GM12878 (cell line): ENCODE measurements at regions not wholly inside any gene's neighbourhood (a gene's known extent, or its start where the extent isn't known, plus 50 kb on each side); places are given as distances from the start of the nearest gene placed in this dataset.

Experiments used
- ATAC-seq: fragments of 200-7000 bp; cut with Tn5 transposase; 3 replicates; pipeline ENCODE4 v1.9.1; 2020; ENCODE audit warnings: mild to moderate bottlenecking, moderate library complexity
- BruUV-seq: library from RNA; stranded (reverse); fragments of 400-500 nt; replicated peaks from 2 replicates; lab custom pipeline; 2021; lab: Mats Ljungman, UMichigan
- CTCF ChIA-PET: fragments of 300-600 bp; sonication (Branson Sonifier 250); formaldehyde crosslinking; extraction: SDS; loops from one replicate; lab custom pipeline; 2021; ENCODE audit warnings: inconsistent platforms; lab: Yijun Ruan, JAX
- POLR2A ChIA-PET: fragments of 350-600 bp; formaldehyde crosslinking; extraction: SDS; loops from one replicate; lab custom pipeline; 2021; ENCODE audit warnings: inconsistent platforms; lab: Charles Lee
- RAD21 ChIA-PET: fragments of 300-600 bp; sonication (Branson Sonifier 250); formaldehyde crosslinking; loops from one replicate; lab custom pipeline; 2023; ENCODE audit warnings: antibody characterized with exemption; ENCODE audit not compliant: unreplicated experiment; lab: Charles Lee
- SMC1A ChIA-PET: fragments of 300-600 bp; sonication (Branson Sonifier 250); formaldehyde crosslinking; loops from one replicate; lab custom pipeline; 2023; ENCODE audit not compliant: unreplicated experiment, uncharacterized antibody; lab: Charles Lee
- DNase-seq: peaks from one replicate; pipeline ENCODE4 v3.0.0-alpha.2; 2011; ENCODE audit warnings: low read depth, low spot score
- FAIRE-seq: peaks from 3 replicates; lab custom pipeline; 2011; peaks lifted over from hg19 to GRCh38; lab: Jason Lieb, UNC
- H2AFZ ChIP-seq: 2 replicates; pipeline ENCODE4 v1.6.0; 2011; ENCODE audit warnings: low read depth, low read length, control low read depth; ENCODE audit not compliant: control insufficient read depth
- H3K27ac ChIP-seq: 2 replicates; pipeline ENCODE4 v1.5.1; 2011; ENCODE audit warnings: control low read depth; ENCODE audit not compliant: control insufficient read depth, insufficient read depth
- H3K27me3 ChIP-seq, 2 experiments: replicated peaks in 1 of 2; 2 replicates each; pipeline versions ENCODE4 v1.6.0 to v1.6.1; 2011; ENCODE audit warnings: low read length in 1 of 2; ENCODE audit not compliant: control insufficient read depth in 2 of 2, insufficient read depth in 2 of 2
- H3K36me3 ChIP-seq, 2 experiments: 2 replicates each; pipeline ENCODE4 v1.5.1; 2011; ENCODE audit warnings: low read length in 1 of 2; ENCODE audit not compliant: control insufficient read depth in 2 of 2, insufficient read depth in 2 of 2
- H3K4me1 ChIP-seq: 2 replicates; pipeline ENCODE4 v1.6.1; 2011; ENCODE audit warnings: mild to moderate bottlenecking, low read length, moderate library complexity, mixed read lengths; ENCODE audit not compliant: control insufficient read depth, insufficient read depth
- H3K4me2 ChIP-seq: 2 replicates; pipeline ENCODE4 v1.6.0; 2011; ENCODE audit warnings: control low read depth; ENCODE audit not compliant: control insufficient read depth, insufficient read depth
- H3K4me3 ChIP-seq: fragments of 200-600 bp; sonication (generic); 2 replicates; pipeline ENCODE4 v1.5.1; 2016
- H3K79me2 ChIP-seq: 2 replicates; pipeline ENCODE4 v1.6.0; 2011; ENCODE audit warnings: low read length; ENCODE audit not compliant: control insufficient read depth, insufficient read depth
- H3K9ac ChIP-seq: 2 replicates; pipeline ENCODE4 v1.8.0; 2011; ENCODE audit warnings: low read length, control low read depth, mixed read lengths; ENCODE audit not compliant: control insufficient read depth, insufficient read depth
- H3K9me3 ChIP-seq: replicated peaks from 3 replicates; pipeline ENCODE4 v1.5.1; 2011; ENCODE audit warnings: mild to moderate bottlenecking, low read length; ENCODE audit not compliant: control insufficient read depth, insufficient read depth
- H4K20me1 ChIP-seq: 2 replicates; pipeline ENCODE4 v1.6.0; 2011; ENCODE audit not compliant: control insufficient read depth, insufficient read depth
- ASH2L ChIP-seq: fragments of 300-600, 200-600 bp; sonication (generic); IDR thresholded peaks from 2 replicates; pipeline ENCODE4 v1.6.1; 2017; ENCODE audit warnings: low read depth, mild to moderate bottlenecking, borderline replicate concordance
- BCLAF1 ChIP-seq: fragments of 450-650 bp; IDR thresholded peaks from 2 replicates; pipeline ENCODE4 v1.6.1; 2017; ENCODE audit warnings: antibody characterized with exemption, mild to moderate bottlenecking, moderate library complexity
- CBX5 ChIP-seq: sonication (generic); IDR thresholded peaks from 2 replicates; pipeline ENCODE4 v1.6.1; 2016; ENCODE audit warnings: low read depth, moderate library complexity, mild to moderate bottlenecking, inconsistent platforms
- EP300 ChIP-seq, 2 experiments: fragments of 150-350 bp in 1 of 2; IDR thresholded peaks; 2 replicates each; pipeline ENCODE4 v1.6.1; 2011 to 2012; ENCODE audit warnings: low read depth in 2 of 2, low read length in 2 of 2, borderline replicate concordance in 1 of 2, improper control_type of control experiment in 1 of 2, inconsistent platforms in 1 of 2; ENCODE audit not compliant: control insufficient read depth in 1 of 2
- EZH2 ChIP-seq: IDR thresholded peaks from 2 replicates; pipeline ENCODE4 v1.6.1; 2012; ENCODE audit warnings: low read depth, mild to moderate bottlenecking, control low read depth, inconsistent platforms, low read length, borderline replicate concordance; ENCODE audit not compliant: control insufficient read depth
- MEF2A ChIP-seq: IDR thresholded peaks from 2 replicates; pipeline ENCODE4 v1.6.1; 2011; ENCODE audit warnings: low read depth, mild to moderate bottlenecking, low read length, moderate library complexity; ENCODE audit not compliant: insufficient read depth
- MXI1 ChIP-seq: fragments of 150-350 bp; IDR thresholded peaks from 2 replicates; pipeline ENCODE4 v1.6.1; 2011; ENCODE audit warnings: low read depth, mild to moderate bottlenecking, inconsistent platforms, low read length, improper control_type of control experiment
- PAX8 ChIP-seq: fragments of 450-650 bp; IDR thresholded peaks from 2 replicates; pipeline ENCODE4 v1.6.1; 2017; ENCODE audit warnings: mild to moderate bottlenecking, moderate library complexity
- PBX3 ChIP-seq: IDR thresholded peaks from 2 replicates; pipeline ENCODE4 v1.6.1; 2011; ENCODE audit warnings: mild to moderate bottlenecking, low read depth, low read length, moderate library complexity; ENCODE audit not compliant: insufficient replicate concordance
- POLR2AphosphoS2 ChIP-seq: IDR thresholded peaks from 2 replicates; pipeline ENCODE4 v1.6.1; 2011; ENCODE audit warnings: low read depth, mild to moderate bottlenecking, low read length, improper control_type of control experiment, moderate library complexity
- RAD21 ChIP-seq: IDR thresholded peaks from 2 replicates; pipeline ENCODE4 v1.6.1; 2011; ENCODE audit warnings: mild to moderate bottlenecking, low read depth, low read length, moderate library complexity; ENCODE audit not compliant: insufficient read depth
- RB1 ChIP-seq: fragments of 450-650 bp; formaldehyde crosslinking; IDR thresholded peaks from 2 replicates; pipeline ENCODE4 v1.6.1; 2017; ENCODE audit warnings: mild to moderate bottlenecking, borderline replicate concordance
- RUNX3 ChIP-seq: IDR thresholded peaks from 2 replicates; pipeline ENCODE4 v1.6.1; 2012; ENCODE audit warnings: low read length, inconsistent platforms
- SUPT20H ChIP-seq: IDR thresholded peaks from 2 replicates; pipeline ENCODE4 v1.6.1; 2011; ENCODE audit warnings: low read depth, mild to moderate bottlenecking, low read length, moderate library complexity, borderline replicate concordance; ENCODE audit not compliant: control insufficient read depth
- ZNF274 ChIP-seq: IDR thresholded peaks from one replicate; pipeline ENCODE4 v1.8.0; 2011; ENCODE audit not compliant: insufficient read length, insufficient read depth
- WGBS: methylation state at CpG from one replicate; pipeline ENCODE4 v1.1.6; 2016; ENCODE audit warnings: low lambda C conversion rate; ENCODE audit not compliant: insufficient replicate concordance, insufficient coverage; ENCODE audit errors: missing lambda C conversion rate; 5-methylcytosine and 5-hydroxymethylcytosine counted together
- in situ Hi-C: fragments of 300-500 bp; cut with MboI; formaldehyde crosslinking; loops from 9 replicates; pipeline ENCODE4 v1.14.3; 2018; ENCODE audit warnings: mixed read lengths
- intact Hi-C: fragments of 100-400 bp; cut with micrococcal nuclease; formaldehyde crosslinking; loops from one replicate; pipeline ENCODE4 v1.14.2; 2022; ENCODE audit not compliant: unreplicated experiment

- TF ChIP-seq EP300 (IDR thresholded peaks at IDR 0.05; ENCODE audit: borderline replicate concordance in 1 of 2, control insufficient read depth in 1 of 2, low read depth in 2 of 2, low read length in 2 of 2) (no peak), EZH2 (no peak), MEF2A (no peak), MXI1 (no peak), RB1 (no peak)
Observed at GRCh38 chr1:117680316-117681002, 74.6 kb downstream of the TENT5C start (continued).

GRCh38 chr1:117681093-117681900, 75.4 kb downstream of the TENT5C start:
- no peak overlapping the region for H3K4me3 ChIP-seq
- peaks cover 5 to 9% of the 10 kb centered on the region in 2 experiments; a peak in 3 of 4 replicates for H3K27me3 ChIP-seq
- no peaks in the 10 kb centered on the region; the same call in 1 of the 2 replicates for H4K20me1 ChIP-seq
- H3K4me1 ChIP-seq = no peaks in the 10 kb centered on the region
- no peak overlapping the region for H3K27ac ChIP-seq
- ChIA-PET POLR2A (no interaction called here), CTCF (interaction anchor here (0.9 to 2.1 kb wide), 4 partner anchors 23 to 147 kb away, joined by 3 to 5 read pairs (median 4); no protein-coding TSS in a partner anchor), RAD21 (interaction anchor here (1.4 kb wide), 1 partner anchor 146 kb away, joined by 4 read pairs; no protein-coding TSS in a partner anchor), SMC1A (interaction anchor here (0.9 to 1.2 kb wide), 2 partner anchors 15 to 147 kb away, joined by 3 read pairs; no protein-coding TSS in a partner anchor)
- BruUV-seq = no TSS peak
- H3K4me2 ChIP-seq = no peak overlapping the region
- H3K79me2 ChIP-seq = no peaks in the 10 kb centered on the region
- no peaks in the 10 kb centered on the region for H3K9me3 ChIP-seq
- no peak overlapping the region for H3K9ac ChIP-seq
- H2AFZ ChIP-seq = no peak overlapping the region
- in situ Hi-C loops = no loop called here
- H3K36me3 ChIP-seq = no peaks in the 10 kb centered on the region
- FAIRE-seq (no peak), ATAC-seq (no peak), DNase-seq (no peak)
- intact Hi-C loops = loop anchor here (5.0 kb wide), 1 partner anchor 71 kb away; no protein-coding TSS in a partner anchor
- 21% methylated on average over 9 of the region's 9 CpGs for WGBS
- TF ChIP-seq BCLAF1 (no peak), RAD21 (no peak), RUNX3 (no peak), MXI1 (no peak), ZNF274 (no peak), SUPT20H (no peak), PBX3 (no peak), ASH2L (no peak), CBX5 (no peak), POLR2AphosphoS2 (no peak), PAX8 (no peak)
